Epithelial cell of prostate (primary cell): ENCODE measurements at regions not wholly inside any gene's neighbourhood (a gene's known extent, or its start where the extent isn't known, plus 50 kb on each side); places are given as distances from the start of the nearest gene placed in this dataset.

Experiments
- DNase-seq: peaks from one replicate; pipeline ENCODE4 v3.0.0-alpha.2; 2011; ENCODE audit warnings: low read depth, low spot score
- H3K27ac ChIP-seq: fragments of 450-650 bp; 2 replicates; pipeline ENCODE4 v1.5.1; 2017; ENCODE audit warnings: mild to moderate bottlenecking

DNA sequence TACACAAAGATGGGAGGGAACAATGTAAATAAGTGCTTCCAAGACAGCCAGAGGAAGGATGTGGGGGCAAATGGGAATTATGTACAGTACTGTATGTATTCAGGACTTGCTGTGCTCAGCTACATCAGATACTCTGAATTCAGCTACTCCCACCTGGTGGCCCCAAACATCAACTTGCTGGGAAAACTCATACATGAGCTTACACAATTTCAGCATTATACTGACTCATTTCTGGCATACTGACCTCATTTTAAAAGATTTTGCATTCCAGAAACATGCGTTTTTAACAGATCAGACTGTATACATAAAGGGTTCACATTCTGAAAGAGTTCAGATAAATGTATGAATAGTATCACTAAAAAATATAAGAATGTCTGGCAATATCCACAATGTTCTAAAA lies 59.7 kb downstream of the GPX5 start:
- DNase-seq, result no peak
- H3K27ac ChIP-seq, result no peak overlapping the region

DNA sequence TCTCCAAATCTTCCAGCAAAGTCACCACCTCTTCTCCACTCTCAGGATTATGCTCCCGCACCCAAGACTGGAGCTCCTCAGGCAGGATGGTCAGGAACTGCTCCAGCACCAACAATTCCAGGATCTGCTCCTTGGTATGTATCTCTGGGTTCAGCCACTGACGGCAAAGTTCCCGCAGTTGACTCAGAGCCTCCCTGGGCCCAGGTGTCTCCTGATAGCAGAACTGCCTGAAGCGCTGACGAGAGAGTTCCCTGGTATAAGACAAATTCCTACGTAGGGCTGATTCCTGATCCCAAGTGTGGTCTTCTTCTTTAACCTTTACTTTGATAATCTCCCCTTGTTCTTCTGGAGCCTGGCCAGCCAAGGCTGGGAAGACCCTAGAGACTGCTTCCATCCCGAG lies 60.6 kb downstream of the GPX5 start:
- H3K27ac ChIP-seq, result peak overlapping the region; percentile 80
- no peak for DNase-seq

DNA sequence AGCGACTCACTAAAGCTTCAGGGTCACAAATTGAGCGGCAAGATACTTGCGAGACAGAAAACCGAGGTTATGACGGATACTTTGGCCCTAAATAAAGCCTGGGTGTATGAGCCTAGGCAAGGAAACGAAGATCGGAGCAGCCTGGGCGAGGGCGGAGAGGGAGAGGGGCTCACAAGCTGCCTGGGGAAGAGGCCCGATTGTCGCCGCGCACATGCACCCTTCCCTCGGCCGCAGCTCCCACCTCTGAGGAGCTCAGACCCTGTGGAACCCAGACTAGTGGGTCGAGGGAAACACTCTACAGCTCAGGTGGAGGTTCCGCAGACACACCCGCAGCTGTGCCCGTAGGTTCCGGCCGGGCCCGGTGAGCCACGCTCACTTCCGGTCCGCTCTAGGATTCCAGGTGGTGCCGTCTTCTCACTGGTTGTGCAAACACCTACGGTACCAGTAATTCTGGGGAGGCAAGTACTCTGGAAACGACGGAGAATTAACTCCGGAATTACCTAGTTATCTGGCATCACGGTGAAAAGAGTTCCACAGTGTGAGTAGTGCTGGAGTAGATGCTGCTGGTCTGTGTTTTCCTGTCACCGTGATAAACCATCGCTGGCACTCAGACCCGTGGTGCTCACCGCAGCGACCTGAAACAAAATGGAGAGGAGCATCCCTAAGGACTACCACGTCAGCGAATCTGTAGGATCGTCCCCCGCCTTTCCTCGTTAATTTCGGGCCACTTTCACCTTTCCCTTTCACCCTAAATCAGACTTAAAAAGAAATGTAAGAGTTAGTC lies 61.5 kb downstream of the GPX5 start:
- H3K27ac ChIP-seq, result peak overlapping the region; percentile 80
- DNase-seq, result no peak

DNA sequence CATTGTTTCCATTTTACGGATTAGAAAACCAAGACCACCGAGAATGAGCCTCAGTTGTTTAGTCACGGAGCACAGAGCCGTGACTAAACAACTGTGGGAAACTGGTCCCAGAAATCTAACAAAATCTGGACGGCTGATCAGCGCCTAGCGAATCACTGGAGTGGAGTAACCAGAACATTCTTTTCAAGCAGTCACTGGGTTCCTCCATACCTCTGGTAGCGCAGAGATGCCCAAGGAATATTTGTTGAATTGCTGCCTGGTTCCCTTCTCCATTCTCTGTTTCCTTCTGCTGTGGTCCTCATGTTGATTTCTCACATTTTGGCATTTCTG lies 62.0 kb downstream of the GPX5 start:
- peak overlapping the region; percentile 80 for H3K27ac ChIP-seq
- no peak for DNase-seq

DNA sequence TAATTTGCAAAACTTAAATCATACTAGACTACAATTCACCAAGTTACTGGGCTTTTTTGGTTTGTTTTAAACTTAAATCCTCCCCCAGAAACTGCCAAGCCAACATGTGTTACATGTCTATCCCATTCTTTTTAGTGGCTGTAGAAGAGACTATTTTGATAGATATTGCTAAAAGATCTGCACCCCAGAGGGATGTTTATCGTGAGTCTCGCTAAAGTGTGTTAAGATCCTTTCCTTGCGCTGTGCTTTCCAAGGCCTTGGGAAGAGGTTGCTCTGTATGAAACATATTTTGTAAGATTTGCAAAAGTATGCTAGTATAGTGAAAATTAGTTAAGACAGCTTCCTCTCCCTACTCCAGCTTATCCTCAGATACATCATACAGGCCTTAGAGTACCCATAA lies 63.0 kb downstream of the GPX5 start:
- H3K27ac ChIP-seq, result no peak overlapping the region
- no peak for DNase-seq

DNA sequence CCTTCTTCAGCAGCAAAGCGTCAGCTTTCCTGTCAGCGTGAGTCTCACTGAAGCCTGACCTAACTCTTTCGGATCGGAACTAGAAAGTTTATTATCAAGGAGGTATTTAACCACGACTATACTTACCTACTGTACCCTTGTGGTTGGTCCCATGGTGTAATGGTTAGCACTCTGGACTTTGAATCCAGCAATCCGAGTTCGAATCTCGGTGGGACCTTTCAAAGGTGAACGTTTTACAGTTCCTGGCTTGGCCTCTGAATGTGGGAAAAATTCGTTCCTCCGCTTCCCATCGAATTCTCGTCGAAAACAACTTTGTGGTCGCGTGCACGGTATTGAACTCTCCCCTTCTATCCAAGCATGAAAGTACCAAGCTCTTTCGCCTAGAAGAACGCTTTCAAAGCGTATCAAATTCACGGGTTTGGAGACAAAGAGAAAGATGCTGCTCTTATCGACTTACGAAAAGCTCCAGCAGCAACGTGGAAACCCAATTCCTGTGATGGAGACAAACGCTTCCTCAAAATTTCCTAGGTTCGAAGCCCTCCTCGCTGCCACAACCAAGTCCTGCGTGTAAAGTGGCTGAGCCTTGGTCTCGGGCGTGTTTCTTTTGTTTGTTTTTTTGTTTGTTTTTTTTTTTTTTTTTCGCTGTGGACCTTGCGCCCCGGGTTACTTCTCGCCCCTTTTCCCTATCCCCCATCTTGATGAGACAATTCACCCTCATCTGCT lies 63.7 kb downstream of the GPX5 start:
- no peak for DNase-seq
- H3K27ac ChIP-seq, result no peak overlapping the region

DNA sequence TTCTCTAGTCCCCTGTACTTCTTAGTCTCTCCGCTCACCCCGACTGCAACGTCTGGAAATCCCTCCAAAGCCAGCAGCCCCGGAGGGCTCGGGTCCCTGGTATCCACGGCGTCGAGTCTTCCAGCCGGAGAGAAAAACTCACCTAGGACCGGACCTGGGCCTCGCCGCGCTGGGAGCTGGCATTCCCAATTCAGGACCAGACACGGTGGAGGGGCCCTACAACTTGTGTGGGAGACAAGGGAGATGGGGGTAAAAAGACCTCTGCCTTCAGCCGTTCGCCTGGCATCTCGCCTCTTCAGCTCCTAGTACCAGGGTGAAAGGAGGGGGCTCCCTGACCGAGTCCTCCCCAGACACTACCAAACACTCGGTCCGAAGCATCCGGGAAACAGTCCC lies 64.3 kb downstream of the GPX5 start:
- DNase-seq, result no peak
- no peak overlapping the region for H3K27ac ChIP-seq

DNA sequence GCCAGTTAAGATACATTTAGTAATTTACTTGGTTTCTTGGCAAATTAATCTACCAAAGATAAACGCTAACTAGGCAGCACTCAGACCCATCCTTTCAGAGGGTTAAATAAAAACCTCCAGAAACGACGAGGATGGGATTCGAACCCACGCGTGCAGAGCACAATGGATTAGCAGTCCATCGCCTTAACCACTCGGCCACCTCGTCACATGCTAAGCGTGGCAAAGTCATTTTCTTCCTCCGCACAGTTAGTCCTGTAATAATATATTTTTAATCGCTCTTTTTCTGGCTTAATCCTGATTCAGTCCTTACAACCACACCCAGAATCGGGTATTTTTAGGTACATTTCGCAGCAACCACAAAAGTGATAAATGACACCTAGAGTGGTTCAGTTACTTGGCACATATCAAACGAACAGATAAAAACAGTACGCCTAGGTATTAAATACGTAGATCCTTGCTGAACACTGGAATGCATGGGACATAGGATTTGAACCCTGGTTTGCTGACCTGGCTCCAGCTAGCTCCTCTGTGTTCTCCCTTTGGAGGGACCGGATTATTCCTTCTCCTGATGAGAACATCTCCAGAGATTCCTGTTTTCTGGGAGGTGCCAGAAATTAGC lies 71.6 kb downstream of the GPX5 start:
- DNase-seq, result no peak
- H3K27ac ChIP-seq, result no peak overlapping the region

DNA sequence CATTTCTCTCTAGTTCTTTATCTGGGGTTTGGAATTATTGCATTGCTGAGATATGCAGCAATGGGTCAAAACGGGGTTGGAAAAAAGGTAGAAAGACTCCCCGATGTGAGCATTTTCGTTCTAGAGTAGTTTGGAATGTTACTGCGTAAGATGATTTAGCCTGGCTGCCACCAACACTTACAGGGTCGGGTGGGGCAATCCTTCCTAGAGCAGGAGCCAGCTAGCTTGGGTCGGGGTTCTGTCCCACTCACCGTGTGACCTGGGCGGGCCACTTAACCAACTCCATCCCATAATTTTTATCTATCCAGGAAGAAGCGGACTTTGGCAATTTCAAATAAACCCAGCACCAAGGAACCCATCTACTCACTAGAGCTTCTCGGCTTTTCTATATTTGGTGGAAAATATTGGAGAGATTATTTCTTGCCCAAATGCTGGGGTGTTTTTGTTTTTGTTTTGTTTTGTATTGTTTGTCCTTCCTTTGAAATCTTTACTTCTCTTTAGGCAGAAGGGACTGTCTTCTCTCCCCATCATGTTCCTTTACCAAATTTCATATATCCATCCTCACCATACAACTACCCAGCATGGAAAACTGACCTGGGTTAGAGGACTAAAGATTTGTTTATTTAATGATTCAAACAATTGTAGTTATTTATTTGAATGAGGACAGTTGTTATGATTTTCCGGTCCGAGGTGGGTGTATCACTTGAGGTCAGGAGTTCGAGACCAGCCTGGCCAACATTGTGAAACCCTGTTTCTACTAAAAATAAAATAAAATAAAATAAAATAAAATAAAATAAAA lies 72.4 kb downstream of the GPX5 start:
- H3K27ac ChIP-seq, result no peak overlapping the region
- no peak for DNase-seq

DNA sequence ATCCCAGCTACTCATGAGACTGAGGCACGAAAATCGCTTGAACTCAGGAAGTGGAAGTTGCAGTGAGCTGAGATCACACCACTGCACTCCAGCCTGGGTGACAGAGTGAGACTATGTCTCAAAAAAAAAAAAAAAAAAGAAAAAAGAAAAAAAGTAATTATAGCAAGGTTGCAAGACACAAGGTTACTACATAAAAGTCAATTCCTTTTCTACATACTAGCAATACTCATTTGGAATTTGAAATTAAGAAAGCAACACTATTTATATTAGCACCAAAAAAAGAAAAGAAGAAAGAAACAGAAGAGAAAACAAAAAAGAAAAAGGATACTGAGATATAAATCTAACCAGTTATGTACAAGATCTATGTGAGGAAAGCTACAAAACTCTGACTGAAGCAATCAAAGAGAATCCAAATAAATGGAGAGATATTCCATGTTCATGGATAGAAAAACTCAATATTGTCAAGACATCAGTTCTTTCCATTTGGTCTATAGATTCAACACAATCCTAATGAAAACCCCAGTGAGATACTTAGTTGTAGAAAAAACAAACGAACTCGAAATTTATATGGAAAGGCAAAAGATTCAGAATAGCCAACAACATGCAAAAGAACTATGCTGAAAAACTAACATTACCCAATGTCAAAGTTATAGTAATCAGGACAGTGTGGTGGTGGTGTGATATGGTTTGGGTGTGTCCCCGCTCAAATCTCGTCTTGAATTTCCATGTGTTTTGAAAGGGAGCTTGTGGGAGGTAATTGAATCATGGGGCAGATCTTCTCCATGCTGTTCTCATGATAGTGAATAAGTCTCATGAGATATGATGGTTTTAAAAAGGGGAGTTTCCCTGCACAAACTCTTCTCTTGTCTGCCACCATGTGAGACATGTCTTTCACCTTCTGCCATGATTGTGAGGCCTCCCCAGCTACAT lies 73.3 kb downstream of the GPX5 start:
- no peak overlapping the region for H3K27ac ChIP-seq
- no peak for DNase-seq

DNA sequence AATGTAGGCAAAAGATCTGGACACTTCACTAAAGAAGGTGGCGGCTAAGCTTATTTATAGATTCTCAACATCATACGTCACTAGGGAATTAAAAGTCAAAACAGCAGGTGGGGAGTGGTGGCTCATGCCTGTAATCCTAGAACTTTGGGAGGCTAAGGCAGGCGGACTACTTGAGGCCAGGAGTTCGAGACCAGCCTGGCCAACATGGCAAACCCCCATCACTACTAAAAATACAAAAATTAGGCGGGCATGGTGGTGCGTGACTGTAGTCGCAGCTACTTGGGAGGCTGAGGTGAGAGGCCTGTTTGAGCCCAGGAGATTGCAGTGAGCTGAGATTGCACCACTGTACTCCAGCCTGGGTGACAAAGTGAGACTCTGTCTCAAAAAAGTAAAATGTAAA lies 74.6 kb downstream of the GPX5 start:
- no peak for DNase-seq
- H3K27ac ChIP-seq, result no peak overlapping the region

DNA sequence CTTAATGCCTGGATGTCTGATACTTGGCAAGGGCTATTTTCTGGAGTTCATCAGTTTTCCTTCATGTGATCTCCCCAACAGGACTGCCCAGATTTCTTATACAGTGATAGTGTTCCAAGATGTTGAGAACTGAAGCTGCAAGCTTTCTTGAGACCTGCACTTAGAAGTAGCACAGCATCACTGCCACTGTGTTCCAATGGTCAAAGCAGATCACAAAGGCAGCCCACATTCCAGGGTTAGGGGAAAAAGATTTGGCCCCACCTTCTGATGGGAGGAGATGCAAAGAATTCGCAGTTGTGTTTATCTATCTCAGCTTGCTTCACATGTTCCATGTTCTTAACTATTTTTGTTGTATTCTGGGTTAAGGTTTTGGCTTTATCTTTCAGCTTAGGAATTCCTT lies 78.2 kb downstream of the GPX5 start:
- no peak for DNase-seq
- H3K27ac ChIP-seq, result no peak overlapping the region

DNA sequence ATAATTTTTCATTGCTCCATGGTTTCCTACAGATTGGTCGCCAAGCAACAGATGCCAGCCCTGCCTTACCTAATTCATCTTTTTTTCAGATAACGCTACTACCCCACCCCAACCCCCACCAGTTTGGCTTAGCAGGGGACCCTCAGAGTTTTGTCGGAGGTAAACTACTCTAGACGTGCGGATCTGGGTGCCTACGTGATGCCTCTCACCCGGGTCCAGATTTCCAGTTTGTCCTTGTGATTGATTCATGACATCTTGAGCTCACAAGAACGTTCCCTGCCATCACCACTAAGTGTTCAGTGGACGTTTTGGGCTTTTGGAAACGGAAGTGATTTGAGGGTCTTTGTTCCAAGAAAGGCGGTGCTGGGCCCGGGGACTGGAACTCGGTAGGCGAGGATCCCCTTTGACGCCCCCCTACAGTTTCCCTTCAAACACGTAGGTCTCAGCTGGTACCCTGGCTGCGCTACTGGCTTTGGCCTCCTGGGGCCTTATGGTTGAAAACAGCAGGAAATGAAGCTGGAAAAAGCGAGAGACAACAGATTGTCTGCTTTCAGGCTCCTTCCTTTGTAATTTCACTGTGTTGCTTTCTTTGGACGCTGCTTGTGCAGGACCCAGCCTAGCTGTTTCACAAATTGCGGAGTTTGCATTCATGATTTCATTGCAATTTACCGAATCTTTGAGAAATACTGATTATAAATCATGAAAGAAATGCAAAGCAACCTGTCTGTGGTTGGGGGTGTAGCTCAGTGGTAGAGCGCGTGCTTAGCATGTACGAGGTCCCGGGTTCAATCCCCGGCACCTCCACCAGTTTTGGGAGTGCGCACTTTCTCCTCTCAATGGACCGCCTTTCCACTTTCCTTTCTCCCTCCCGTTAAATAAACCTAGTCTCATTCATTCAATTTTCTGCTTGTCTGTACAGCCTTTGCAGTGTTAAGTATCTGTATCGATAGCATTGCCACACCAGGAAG lies 81.0 kb downstream of the GPX5 start:
- H3K27ac ChIP-seq, result no peak overlapping the region
- DNase-seq, result no peak

DNA sequence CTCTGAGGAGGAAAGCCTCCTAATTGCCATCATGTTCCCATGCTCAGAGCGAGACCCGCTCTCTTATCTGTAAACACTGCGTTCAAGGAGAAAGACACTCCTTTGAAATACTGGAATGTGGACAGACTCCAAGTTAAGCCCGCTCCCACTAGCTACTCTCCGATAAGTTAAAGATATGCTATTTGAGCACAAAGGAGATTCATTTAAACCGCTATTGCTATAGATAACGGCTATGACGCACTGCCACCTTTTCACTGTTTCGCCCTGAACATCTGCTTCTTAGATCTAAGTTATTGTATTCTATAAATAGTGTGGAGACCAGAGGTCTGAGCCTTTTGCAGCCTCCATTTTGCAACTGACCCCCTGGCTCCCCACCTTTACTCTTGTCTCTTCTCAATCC lies 82.3 kb downstream of the GPX5 start:
- no peak overlapping the region for H3K27ac ChIP-seq
- no peak for DNase-seq

DNA sequence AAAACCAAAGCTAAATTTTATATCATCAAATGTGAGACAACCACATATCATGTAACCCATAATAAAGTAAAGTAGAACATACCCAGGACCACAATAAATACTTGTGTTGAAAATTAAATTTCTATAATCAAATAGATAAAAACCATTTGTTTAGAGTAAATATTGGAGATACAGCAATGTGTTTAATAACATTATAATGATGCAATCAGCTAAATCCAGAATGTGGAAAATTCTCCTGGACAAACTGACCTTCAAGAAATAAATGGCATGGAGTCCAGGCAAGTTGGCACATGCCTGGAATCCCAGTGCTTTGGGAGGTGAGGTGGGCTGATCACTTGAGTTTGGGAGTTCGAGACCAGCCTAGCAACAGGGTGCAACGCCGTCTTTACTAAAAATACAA lies 84.0 kb downstream of the GPX5 start:
- no peak for DNase-seq
- no peak overlapping the region for H3K27ac ChIP-seq

DNA sequence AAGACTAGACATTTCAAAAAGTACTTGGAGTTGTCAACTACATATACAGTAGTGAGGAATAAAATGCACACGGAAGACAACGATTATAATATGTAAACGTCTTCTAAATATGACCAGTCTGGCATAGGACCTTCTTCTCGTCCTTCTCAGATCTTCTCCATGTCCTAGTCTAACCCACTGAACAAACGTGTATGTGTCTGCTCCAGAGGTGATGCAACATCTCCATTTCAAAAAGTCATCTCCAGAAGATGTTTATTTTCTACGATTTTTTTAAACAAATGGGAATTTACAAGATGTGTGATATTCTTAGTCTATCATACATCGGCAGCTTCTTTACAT lies 89.9 kb downstream of the GPX5 start:
- no peak for DNase-seq
- no peak overlapping the region for H3K27ac ChIP-seq

DNA sequence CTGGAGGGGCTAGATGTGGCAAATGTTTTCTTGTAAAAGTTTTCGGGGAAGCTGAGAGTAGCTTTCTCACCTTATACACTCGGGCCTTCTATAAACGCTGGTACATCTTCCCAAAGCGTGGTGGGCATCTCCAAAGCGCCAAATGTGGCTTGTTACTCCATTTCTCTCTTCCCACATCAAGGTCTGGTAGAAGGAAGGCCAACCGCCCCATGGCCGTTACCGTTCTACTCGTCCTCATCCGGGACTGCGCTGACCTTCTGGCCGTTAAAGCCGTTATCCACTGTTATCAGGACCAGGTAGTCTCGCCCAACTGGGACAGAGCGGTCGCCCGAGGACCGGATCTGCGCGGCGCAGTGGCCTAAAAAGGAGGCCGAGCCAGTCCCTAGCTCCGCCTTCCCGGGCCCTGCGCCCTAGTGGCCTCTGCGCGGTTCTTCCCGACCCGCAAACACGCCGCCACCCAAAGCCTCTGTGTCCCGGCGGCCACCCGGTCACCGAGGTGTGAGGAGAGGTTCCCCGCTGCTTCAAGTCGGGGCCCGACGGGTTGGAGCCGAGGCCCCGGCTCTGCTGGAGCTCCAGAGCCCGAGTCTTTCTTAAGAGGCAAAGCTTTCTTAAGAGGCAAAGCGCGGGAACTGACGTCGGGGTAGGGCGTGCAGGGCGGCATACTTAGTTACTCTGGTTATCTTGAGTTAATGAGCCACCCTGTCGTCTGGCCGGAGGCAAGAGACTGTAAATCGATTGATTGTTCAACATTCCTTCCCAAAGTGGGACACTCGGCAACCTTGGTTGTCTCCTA lies 90.5 kb downstream of the GPX5 start:
- DNase-seq, result no peak
- H3K27ac ChIP-seq, result no peak overlapping the region

DNA sequence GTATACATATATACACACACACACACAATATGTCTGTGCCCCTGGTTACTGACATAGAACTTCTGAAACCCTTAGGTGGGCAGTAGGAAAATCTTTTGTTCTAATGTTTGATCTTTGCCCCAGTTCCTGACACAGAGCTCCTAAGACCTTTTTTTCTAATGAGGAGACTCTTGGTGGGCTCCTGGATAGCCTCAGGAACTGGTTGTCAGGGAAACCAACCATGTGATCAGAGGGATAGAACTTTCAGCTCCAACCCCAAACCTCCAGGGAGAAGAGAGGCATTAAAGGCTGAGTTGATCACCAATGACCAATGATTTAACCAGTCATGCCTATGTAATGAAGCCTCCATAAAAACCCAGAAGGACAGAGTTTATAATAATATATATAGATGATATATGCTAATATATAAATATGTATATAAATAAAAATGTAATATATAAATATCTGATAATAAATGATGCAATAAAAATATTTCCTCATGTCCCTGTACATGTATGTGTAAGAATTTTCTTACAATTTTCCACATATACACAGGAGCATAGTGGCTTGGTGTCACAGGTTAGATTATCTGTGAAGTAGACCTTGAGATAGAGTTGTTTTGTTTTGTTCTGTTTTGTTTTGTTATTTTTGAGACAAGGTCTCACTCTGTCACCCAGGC lies 93.3 kb downstream of the GPX5 start:
- DNase-seq, result no peak
- no peak overlapping the region for H3K27ac ChIP-seq
